CD14-positive monocyte (primary cell): ENCODE measurements at regions not wholly inside any gene's neighbourhood (a gene's known extent, or its start where the extent isn't known, plus 50 kb on each side); places are given as distances from the start of the nearest gene placed in this dataset.
A peak's percentile ranks its signal among the peaks of the same experiment; 100 is the strongest.

Experiments
- DNase-seq, 3 donors: peaks; one replicate each; pipeline ENCODE4 v3.0.0-alpha.2; 2011 to 2022
- H2AFZ ChIP-seq: 2 replicates; pipeline ENCODE4 v1.6.0; 2012; ENCODE audit warnings: mild to moderate bottlenecking, low read depth, low read length, inconsistent platforms; ENCODE audit not compliant: insufficient read depth, poor library complexity, severe bottlenecking
- H3K27ac ChIP-seq, 2 donors: 1 replicate in 1 of 2; 2 replicates in 1 of 2; pipeline ENCODE4 v1.5.1; 2012 to 2013; ENCODE audit warnings: low read length in 2 of 2, control low read depth in 1 of 2, inconsistent platforms in 1 of 2, low read depth in 1 of 2, mild to moderate bottlenecking in 1 of 2
- H3K27me3 ChIP-seq, 2 donors: one replicate each; pipeline versions ENCODE4 v1.6.0 to v1.6.1; 2011 to 2013; ENCODE audit warnings: low read length in 2 of 2; ENCODE audit not compliant: control insufficient read depth in 2 of 2, insufficient read depth in 2 of 2
- H3K36me3 ChIP-seq, 2 donors: replicated peaks in 1 of 2; 1 replicate in 1 of 2; 2 replicates in 1 of 2; pipeline versions ENCODE4 v1.5.1 to v1.6.1; 2012 to 2013; ENCODE audit warnings: low read length in 2 of 2, control low read depth in 1 of 2, inconsistent platforms in 1 of 2, mild to moderate bottlenecking in 1 of 2; ENCODE audit not compliant: insufficient read depth in 2 of 2, control insufficient read depth in 1 of 2
- H3K4me1 ChIP-seq, 2 donors: 1 replicate in 1 of 2; 2 replicates in 1 of 2; pipeline versions ENCODE4 v1.5.1 to v1.6.1; 2012 to 2013; ENCODE audit warnings: low read length in 2 of 2, control low read depth in 1 of 2, inconsistent platforms in 1 of 2, mild to moderate bottlenecking in 1 of 2, moderate library complexity in 1 of 2; ENCODE audit not compliant: insufficient read depth in 2 of 2, control insufficient read depth in 1 of 2
- H3K4me2 ChIP-seq: replicated peaks from 2 replicates; pipeline ENCODE3; 2012; ENCODE audit warnings: low read length, moderate library complexity, mild to moderate bottlenecking; ENCODE audit not compliant: poor library complexity, severe bottlenecking; ENCODE audit errors: extremely low read depth
- H3K4me3 ChIP-seq, 3 experiments: fragments of 200-600 bp in 1 of 3; sonication (generic) in 1 of 3; replicated peaks in 1 of 3; 1 replicate in 2 of 3; 2 replicates in 1 of 3; pipeline ENCODE4 v1.5.1; 2011 to 2013; ENCODE audit warnings: low read length in 3 of 3, mild to moderate bottlenecking in 3 of 3, control low read depth in 2 of 3, low read depth in 2 of 3, inconsistent platforms in 1 of 3, moderate library complexity in 1 of 3
- H3K79me2 ChIP-seq: 2 replicates; pipeline ENCODE4 v1.6.0; 2012; ENCODE audit warnings: mild to moderate bottlenecking, control low read depth, inconsistent platforms, low read length, moderate library complexity; ENCODE audit not compliant: insufficient read depth
- H3K9ac ChIP-seq: 2 replicates; pipeline ENCODE4 v1.6.0; 2017; ENCODE audit warnings: low read length, mild to moderate bottlenecking; ENCODE audit not compliant: insufficient read depth, poor library complexity, severe bottlenecking
- H3K9me3 ChIP-seq, 2 donors: replicated peaks in 1 of 2; 1 replicate in 1 of 2; 2 replicates in 1 of 2; pipeline versions ENCODE4 v1.5.1 to v1.6.1; 2012 to 2013; ENCODE audit warnings: low read length in 2 of 2, control low read depth in 1 of 2; ENCODE audit not compliant: control insufficient read depth in 1 of 2, insufficient read depth in 1 of 2
- H4K20me1 ChIP-seq: 2 replicates; pipeline ENCODE4 v1.6.0; 2012; ENCODE audit warnings: mild to moderate bottlenecking, low read length, control low read depth, moderate library complexity; ENCODE audit not compliant: insufficient read depth
- H3K27ac Mint-ChIP-seq, 7 donors: one replicate each; pipeline ENCODE4 v1.8.0; 2020; ENCODE audit warnings: mild to moderate bottlenecking in 7 of 7, mixed read lengths in 7 of 7, moderate library complexity in 6 of 7, inconsistent platforms in 2 of 7
- H3K27me3 Mint-ChIP-seq, 3 donors: one replicate each; pipeline ENCODE4 v1.8.0; 2021 to 2022; ENCODE audit warnings: low read depth in 3 of 3, mild to moderate bottlenecking in 3 of 3, mixed read lengths in 3 of 3, moderate library complexity in 3 of 3, inconsistent platforms in 1 of 3
- H3K36me3 Mint-ChIP-seq, 2 donors: one replicate each; pipeline ENCODE4 v1.8.0; 2020; ENCODE audit warnings: mixed read lengths in 2 of 2, inconsistent platforms in 1 of 2, mild to moderate bottlenecking in 1 of 2
- H3K4me1 Mint-ChIP-seq: one replicate; pipeline ENCODE4 v1.8.0; 2020; ENCODE audit warnings: mild to moderate bottlenecking, mixed read lengths
- H3K4me3 Mint-ChIP-seq, 2 donors: one replicate each; pipeline ENCODE4 v1.8.0; 2020; ENCODE audit warnings: mild to moderate bottlenecking in 2 of 2, mixed read lengths in 2 of 2, moderate library complexity in 1 of 2
- H3K9me3 Mint-ChIP-seq, 7 donors: one replicate each; pipeline ENCODE4 v1.8.0; 2020 to 2022; ENCODE audit warnings: mixed read lengths in 7 of 7, mild to moderate bottlenecking in 6 of 7, moderate library complexity in 6 of 7, inconsistent platforms in 2 of 7
- WGBS: methylation state at CpG from one replicate; pipeline ENCODE4 v1.1.5; 2013; ENCODE audit warnings: missing lambda C conversion rate; ENCODE audit not compliant: insufficient coverage; 5-methylcytosine and 5-hydroxymethylcytosine counted together
- intact Hi-C, 2 donors: fragments of 100-400 bp; cut with micrococcal nuclease; formaldehyde crosslinking; loops; one replicate each; pipeline versions ENCODE4 v1.15.0 to v1.15.1; 2023
- TF ChIP-seq, protein P1 (sequence below): fragments of 200-600 bp; IDR thresholded peaks from one replicate; pipeline ENCODE4 v1.8.0; 2022; ENCODE audit warnings: antibody characterized with exemption, mild to moderate bottlenecking

DNA sequence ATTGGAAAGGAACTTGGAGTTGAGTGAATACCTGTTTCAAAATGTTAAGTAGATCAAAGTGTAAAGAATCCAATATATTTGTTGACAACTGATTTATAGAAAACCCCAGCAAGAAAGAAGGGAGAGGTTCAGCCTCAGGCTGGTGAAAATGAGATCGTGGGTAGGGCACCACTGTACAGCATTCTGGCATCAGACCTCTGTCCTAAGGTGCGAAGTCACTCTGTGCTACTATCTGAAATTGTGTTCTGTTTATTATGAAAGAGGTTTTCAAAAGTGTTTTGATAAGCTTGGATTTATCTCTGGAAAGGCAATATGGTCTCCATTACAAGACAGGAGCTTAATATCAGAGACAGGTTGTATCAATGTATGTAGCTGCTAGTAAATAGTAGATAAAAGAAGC is 80.5 kb upstream of the MAP4K3 start:
- 100% methylated on average over 2 of the region's 2 CpGs for WGBS
- intact Hi-C loops = loop anchor here in 1 of 2 donors (10.0 kb wide), 1 partner anchor 83 kb away; the partner anchor contains the start of gene MAP4K3

DNA sequence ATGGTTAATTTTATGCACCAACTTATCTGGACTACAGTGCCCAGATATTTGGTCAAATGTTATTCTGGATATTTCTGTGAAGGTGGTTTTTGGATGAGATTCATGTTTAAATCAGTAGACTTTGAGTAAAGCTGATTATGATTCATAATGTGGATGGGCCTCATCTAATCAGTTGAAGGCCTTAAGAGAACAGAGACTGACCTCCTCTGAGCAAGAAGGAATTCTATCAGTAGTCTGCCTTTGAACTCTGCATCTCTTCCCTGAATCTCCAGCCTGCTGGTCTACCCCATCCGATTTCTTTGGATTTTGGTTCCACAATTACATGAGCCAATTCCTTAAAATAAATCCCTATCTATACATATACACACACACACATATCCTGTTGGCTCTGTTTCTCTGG is 82.8 kb upstream of the MAP4K3 start:
- Mint-ChIP-seq H3K4me3 (no peak overlapping the region), H3K9me3 (peaks cover 6 to 18% (median 10%) of the 10 kb centered on the region in 7 donors), H3K27me3 (no peaks in the 10 kb centered on the region), H3K27ac (peak overlapping the region in 1 of 7 donors; percentile 9), H3K4me1 (peaks cover 2% of the 10 kb centered on the region), H3K36me3 (no peaks in the 10 kb centered on the region)
- no peaks in the 10 kb centered on the region for H4K20me1 ChIP-seq
- 83% methylated on average over 1 of the region's 1 CpG for WGBS
- no peaks in the 10 kb centered on the region for H3K36me3 ChIP-seq
- no peak overlapping the region for H3K4me2 ChIP-seq
- H3K79me2 ChIP-seq = no peaks in the 10 kb centered on the region
- H3K9me3 ChIP-seq = peaks cover 0 to 8% of the 10 kb centered on the region in 2 donors
- intact Hi-C loops = loop anchor here in 1 of 2 donors (10.0 kb wide), 1 partner anchor 85 kb away; the partner anchor contains the start of gene MAP4K3
- no peak for DNase-seq
- no peak overlapping the region for H3K27ac ChIP-seq
- H3K9ac ChIP-seq = no peak overlapping the region
- H2AFZ ChIP-seq = no peak overlapping the region
- TF ChIP-seq, protein P1, sequence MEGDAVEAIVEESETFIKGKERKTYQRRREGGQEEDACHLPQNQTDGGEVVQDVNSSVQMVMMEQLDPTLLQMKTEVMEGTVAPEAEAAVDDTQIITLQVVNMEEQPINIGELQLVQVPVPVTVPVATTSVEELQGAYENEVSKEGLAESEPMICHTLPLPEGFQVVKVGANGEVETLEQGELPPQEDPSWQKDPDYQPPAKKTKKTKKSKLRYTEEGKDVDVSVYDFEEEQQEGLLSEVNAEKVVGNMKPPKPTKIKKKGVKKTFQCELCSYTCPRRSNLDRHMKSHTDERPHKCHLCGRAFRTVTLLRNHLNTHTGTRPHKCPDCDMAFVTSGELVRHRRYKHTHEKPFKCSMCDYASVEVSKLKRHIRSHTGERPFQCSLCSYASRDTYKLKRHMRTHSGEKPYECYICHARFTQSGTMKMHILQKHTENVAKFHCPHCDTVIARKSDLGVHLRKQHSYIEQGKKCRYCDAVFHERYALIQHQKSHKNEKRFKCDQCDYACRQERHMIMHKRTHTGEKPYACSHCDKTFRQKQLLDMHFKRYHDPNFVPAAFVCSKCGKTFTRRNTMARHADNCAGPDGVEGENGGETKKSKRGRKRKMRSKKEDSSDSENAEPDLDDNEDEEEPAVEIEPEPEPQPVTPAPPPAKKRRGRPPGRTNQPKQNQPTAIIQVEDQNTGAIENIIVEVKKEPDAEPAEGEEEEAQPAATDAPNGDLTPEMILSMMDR = no peak
- H3K4me1 ChIP-seq = no peaks in the 10 kb centered on the region
- H3K27me3 ChIP-seq = no peaks in the 10 kb centered on the region
- no peak overlapping the region for H3K4me3 ChIP-seq

More for the DNA sequence above, 80.5 kb upstream of the MAP4K3 start:
- Histone ChIP-seq H3K9me3 (peaks cover 0 to 8% of the 10 kb centered on the region in 2 donors), H3K9ac (no peak overlapping the region), H2AFZ (no peak overlapping the region), H3K36me3 (no peaks in the 10 kb centered on the region), H4K20me1 (no peaks in the 10 kb centered on the region), H3K4me3 (no peak overlapping the region), H3K27ac (no peak overlapping the region), H3K4me2 (no peak overlapping the region), H3K4me1 (no peaks in the 10 kb centered on the region), H3K27me3 (no peaks in the 10 kb centered on the region), H3K79me2 (no peaks in the 10 kb centered on the region)
- Mint-ChIP-seq H3K27ac (no peak overlapping the region), H3K4me1 (peaks cover 11% of the 10 kb centered on the region), H3K27me3 (no peaks in the 10 kb centered on the region), H3K9me3 (peaks cover 6 to 16% (median 10%) of the 10 kb centered on the region in 7 donors), H3K4me3 (no peak overlapping the region), H3K36me3 (no peaks in the 10 kb centered on the region)
- TF ChIP-seq, protein P1 = no peak
- no peak for DNase-seq
